Coronary artery (tissue), 2 donors: ENCODE measurements at regions not wholly inside any gene's neighbourhood (a gene's known extent, or its start where the extent isn't known, plus 50 kb on each side); places are given as distances from the start of the nearest gene placed in this dataset.

Experiments used
- DNase-seq: peaks from one replicate; pipeline ENCODE4 v3.0.0-alpha.2; 2017; ENCODE audit warnings: low spot score
- H3K27ac ChIP-seq, 2 donors: fragments of 200-600 bp; sonication (generic); one replicate each; pipeline ENCODE4 v1.5.1; 2016 to 2019
- H3K4me3 ChIP-seq: fragments of 200-600 bp; sonication (generic); 2 replicates; pipeline ENCODE4 v1.5.1; 2016; ENCODE audit warnings: mild to moderate bottlenecking, moderate library complexity
- TF ChIP-seq, protein P1 (sequence below): fragments of 200-600 bp; sonication (generic); IDR thresholded peaks from one replicate; pipeline ENCODE4 v1.5.1; 2019; ENCODE audit warnings: antibody characterized with exemption

DNA sequence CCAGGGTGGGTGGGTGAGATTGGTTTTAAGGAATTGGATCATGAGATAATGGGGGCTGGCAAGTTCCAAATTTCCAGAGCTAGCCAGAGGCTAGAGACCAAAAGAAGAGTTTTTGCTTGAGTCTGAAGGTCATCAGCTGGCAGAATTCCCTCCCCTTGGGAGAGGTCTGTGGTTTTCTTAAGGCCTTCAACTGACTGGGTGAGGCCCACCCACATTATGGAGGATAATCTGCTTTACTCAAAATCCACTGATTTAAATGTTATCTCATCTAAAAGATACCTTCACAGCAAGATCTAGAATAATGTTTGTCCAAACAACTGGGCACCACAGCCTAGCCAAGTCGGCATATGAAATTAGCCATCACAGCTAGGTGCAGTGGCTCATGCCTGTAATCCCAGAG lies 156.4 kb downstream of the URB2 start:
- Histone ChIP-seq H3K27ac (no peak overlapping the region), H3K4me3 (no peak overlapping the region)
- TF ChIP-seq, protein P1, sequence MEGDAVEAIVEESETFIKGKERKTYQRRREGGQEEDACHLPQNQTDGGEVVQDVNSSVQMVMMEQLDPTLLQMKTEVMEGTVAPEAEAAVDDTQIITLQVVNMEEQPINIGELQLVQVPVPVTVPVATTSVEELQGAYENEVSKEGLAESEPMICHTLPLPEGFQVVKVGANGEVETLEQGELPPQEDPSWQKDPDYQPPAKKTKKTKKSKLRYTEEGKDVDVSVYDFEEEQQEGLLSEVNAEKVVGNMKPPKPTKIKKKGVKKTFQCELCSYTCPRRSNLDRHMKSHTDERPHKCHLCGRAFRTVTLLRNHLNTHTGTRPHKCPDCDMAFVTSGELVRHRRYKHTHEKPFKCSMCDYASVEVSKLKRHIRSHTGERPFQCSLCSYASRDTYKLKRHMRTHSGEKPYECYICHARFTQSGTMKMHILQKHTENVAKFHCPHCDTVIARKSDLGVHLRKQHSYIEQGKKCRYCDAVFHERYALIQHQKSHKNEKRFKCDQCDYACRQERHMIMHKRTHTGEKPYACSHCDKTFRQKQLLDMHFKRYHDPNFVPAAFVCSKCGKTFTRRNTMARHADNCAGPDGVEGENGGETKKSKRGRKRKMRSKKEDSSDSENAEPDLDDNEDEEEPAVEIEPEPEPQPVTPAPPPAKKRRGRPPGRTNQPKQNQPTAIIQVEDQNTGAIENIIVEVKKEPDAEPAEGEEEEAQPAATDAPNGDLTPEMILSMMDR, result no peak
- no peak for DNase-seq

DNA sequence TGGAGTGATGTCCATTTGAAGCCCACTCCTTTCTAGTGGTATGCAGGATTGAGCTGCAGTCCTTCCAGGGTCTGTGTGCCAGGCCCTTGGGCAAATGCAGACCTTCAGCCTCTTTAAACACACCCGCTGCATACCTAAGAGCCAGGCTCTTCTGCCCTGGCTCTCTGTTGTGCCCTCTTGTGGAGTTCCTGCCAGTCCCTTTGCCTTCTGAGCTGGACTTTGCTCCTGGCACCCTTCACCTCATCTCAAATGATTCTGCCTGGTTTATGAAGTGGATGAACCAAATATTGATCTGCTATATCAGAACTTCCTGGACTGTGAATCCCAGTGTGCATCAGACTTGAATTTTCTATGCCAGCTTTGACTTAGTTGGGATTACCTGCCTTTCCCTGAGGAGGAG lies 158.8 kb downstream of the URB2 start:
- TF ChIP-seq, protein P1, result no peak
- no peak for DNase-seq
- Histone ChIP-seq H3K4me3 (no peak overlapping the region), H3K27ac (no peak overlapping the region)

DNA sequence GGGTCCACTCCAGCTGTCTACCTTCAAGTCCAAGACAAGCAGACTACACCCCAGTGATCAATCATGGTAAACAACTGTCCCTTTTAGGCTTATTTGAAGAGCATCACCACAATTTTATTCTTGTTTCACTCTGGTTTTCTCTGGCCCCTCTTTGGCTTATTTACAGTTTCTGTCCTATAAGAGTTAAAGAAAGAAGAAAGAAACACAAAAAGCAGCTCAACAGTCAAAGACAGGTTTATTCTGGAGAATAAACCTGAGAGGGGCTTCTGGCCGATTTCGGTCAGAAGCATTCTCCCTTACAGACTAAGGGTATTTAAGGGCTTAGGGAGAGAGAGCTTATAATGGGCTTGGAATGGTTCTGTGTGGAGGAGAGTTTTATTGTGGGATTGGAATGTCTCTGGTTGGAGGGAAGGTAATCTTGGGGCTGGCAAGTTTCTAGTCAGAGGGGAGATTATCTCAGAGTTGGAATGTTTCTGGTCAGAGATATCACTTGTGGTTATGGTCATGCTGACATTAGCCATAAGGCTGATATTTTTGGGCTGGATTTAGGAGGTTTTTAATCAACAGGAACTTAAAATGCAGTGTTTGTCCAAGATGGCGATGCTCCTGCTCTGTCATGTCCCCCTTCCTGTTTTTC lies 161.0 kb downstream of the URB2 start:
- Histone ChIP-seq H3K4me3 (no peak overlapping the region), H3K27ac (no peak overlapping the region)
- TF ChIP-seq, protein P1, result no peak
- DNase-seq, result no peak

DNA sequence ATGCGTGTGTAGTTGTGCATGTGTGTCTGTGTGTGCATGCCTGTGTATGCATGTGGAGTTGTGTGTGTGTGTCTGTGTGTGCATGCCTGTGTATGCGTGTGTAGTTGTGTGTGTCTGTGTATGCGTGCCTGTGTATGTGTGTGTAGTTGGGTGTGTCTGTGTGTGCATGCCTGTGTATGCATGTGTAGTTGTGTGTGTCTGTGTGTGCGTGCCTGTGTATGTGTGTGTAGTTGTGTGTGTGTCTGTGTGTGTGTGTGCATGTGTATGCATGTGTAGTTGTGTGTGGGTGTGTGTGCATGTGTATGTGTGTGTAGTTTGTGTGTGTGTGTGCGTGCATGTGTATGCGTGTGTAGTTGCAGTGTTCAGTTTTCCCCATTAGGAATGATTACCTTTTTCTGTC lies 162.0 kb downstream of the URB2 start:
- TF ChIP-seq, protein P1, result no peak
- DNase-seq, result no peak
- Histone ChIP-seq H3K27ac (no peak overlapping the region), H3K4me3 (no peak overlapping the region)

DNA sequence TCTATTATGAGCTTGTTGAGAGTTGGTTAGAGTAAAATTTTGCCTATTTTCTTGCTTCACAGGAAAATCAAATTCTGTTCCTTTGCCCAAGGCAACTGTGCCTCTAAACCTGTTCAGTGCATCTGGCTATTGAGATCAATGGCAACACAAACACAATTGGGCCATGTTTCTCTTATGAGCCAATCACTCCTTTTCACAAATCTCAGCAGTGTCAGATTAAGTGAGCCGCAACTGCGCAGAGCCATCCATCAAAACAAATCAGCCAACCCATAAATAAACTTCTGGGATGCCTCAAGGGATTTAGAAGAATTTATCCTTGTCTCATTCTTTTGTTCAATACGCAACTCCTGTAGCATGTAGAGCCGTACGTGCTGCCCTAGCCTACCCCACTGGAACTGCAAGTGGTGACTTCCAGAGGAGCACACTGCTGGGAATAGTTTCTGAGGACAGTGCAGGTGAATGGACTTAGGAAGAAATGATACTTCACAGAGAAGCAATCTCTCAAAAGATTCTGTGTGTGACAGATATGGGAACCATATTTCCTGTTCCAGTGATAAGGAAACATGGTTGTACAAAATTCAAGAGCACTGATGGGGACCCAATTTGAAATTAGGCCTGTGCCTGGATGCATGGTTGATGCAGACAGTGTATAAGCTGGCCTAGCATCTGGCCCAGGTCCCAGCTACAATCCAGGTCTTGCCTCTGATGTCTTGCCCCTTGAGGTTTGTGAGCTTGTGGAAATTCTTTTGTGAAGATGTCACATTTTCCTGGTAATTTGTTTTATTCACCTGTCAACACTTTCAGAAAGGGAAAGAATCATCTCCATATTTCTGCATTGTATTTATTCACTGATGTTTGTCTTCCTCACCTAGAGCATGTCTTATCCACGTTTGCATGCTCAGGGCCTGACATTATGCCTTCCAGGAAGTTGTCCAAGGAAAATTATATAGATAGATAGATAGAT lies 166.2 kb downstream of the URB2 start:
- Histone ChIP-seq H3K27ac (no peak overlapping the region), H3K4me3 (no peak overlapping the region)
- no peak for DNase-seq
- TF ChIP-seq, protein P1, result no peak

DNA sequence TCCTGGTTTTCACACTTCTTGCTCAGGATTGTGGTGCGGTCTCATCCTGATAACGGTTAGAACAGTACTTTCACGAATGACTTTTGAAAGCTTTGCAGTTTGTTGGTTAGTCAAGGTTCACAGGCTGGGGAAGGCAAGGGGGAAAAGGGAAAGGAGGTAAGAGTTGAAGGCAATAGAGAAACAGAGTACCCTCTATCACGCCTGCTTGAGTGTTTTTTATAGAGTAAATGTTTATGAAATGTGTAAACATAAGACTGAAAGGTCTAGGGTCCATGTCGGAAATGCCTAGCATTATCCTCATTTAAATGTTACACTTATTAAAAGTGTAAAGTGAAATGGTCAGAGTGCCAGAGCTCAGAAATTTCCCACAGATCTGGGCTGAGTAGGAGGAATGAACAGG lies 167.4 kb downstream of the URB2 start:
- H3K27ac ChIP-seq, result no peak overlapping the region
- TF ChIP-seq, protein P1, result no peak
- no peak for DNase-seq
- H3K4me3 ChIP-seq, result no peak overlapping the region
